ENCODE measurements at regions not wholly inside any gene's neighbourhood (a gene's known extent, or its start where the extent isn't known, plus 50 kb on each side); places are given as distances from the start of the nearest gene placed in this dataset.

GRCh38 chr6:100152201-100152600, 158.2 kb upstream of the MCHR2 start:
- H3K4me3 ChIP-seq: no peak overlapping the region
- no peak overlapping the region for H3K27ac ChIP-seq (ENCODE audit: control insufficient read depth, insufficient read depth)
- ChIA-PET POLR2A (no interaction called here), SMC1A (ENCODE audit: uncharacterized antibody, unreplicated experiment) (interaction anchor here (0.6 to 1.1 kb wide), 3 partner anchors 12 to 204 kb away, joined by 3 read pairs; no protein-coding TSS in a partner anchor), CTCF (no interaction called here), RAD21 (ENCODE audit: unreplicated experiment) (interaction anchor here (2.5 kb wide), 1 partner anchor 30 kb away, joined by 6 read pairs; no protein-coding TSS in a partner anchor)
- in situ Hi-C loops (cut with MboI) (no loop called here), intact Hi-C loops (cut with micrococcal nuclease; ENCODE audit: unreplicated experiment) (no loop called here)
- no peaks in the 10 kb centered on the region for H3K4me1 ChIP-seq (ENCODE audit: control insufficient read depth, insufficient read depth, low read length)
- H3K9ac ChIP-seq (ENCODE audit: control insufficient read depth, insufficient read depth, low read length): no peak overlapping the region
- FAIRE-seq (no peak), ATAC-seq (no peak), DNase-seq (ENCODE audit: low read depth, low spot score) (no peak)
- H3K4me2 ChIP-seq (ENCODE audit: control insufficient read depth, insufficient read depth): no peak overlapping the region
- H3K36me3 ChIP-seq (ENCODE audit: control insufficient read depth in 2 of 2, insufficient read depth in 2 of 2, low read length in 1 of 2): no peaks in the 10 kb centered on the region
- TF ChIP-seq EP300 (IDR thresholded peaks at IDR 0.05; ENCODE audit: borderline replicate concordance in 1 of 2, control insufficient read depth in 1 of 2, low read depth in 2 of 2, low read length in 2 of 2): no peak
- no peak for TF ChIP-seq USF1 (IDR thresholded peaks at IDR 0.05; ENCODE audit: borderline replicate concordance, extremely low read length, insufficient read depth, low read depth, low read length)
- no peak for TF ChIP-seq YY1 (IDR thresholded peaks at IDR 0.05; ENCODE audit: low read depth, low read length)
- no peak for TF ChIP-seq RFX5 (IDR thresholded peaks at IDR 0.05; ENCODE audit: low read depth, low read length)
- no peak for TF ChIP-seq ZBTB4 (CRISPR knock-in tag; IDR thresholded peaks at IDR 0.05)
- no peak for TF ChIP-seq RB1 (IDR thresholded peaks at IDR 0.05; ENCODE audit: borderline replicate concordance)
- no peak for TF ChIP-seq E4F1 (IDR thresholded peaks at IDR 0.05; ENCODE audit: borderline replicate concordance, partially characterized antibody)
- no peak for TF ChIP-seq ZNF24 (IDR thresholded peaks at IDR 0.05)
- no peak for TF ChIP-seq NFIC (IDR thresholded peaks at IDR 0.05; ENCODE audit: low read depth, low read length)
- TF ChIP-seq TBL1XR1 (IDR thresholded peaks at IDR 0.05; ENCODE audit: low read depth, low read length): no peak
- no peak for TF ChIP-seq POLR2A (IDR thresholded peaks at IDR 0.05; ENCODE audit: low read depth, low read length)
- no peak for TF ChIP-seq ATF7 (IDR thresholded peaks at IDR 0.05; ENCODE audit: low read depth)
- no peak for TF ChIP-seq STAT3 (IDR thresholded peaks at IDR 0.05; ENCODE audit: low read depth, low read length)
- TF ChIP-seq ZNF687 (IDR thresholded peaks at IDR 0.05): no peak
- no peak for TF ChIP-seq PML (IDR thresholded peaks at IDR 0.05; ENCODE audit: low read length)
- TF ChIP-seq RBBP5 (conservative IDR thresholded peaks at IDR 0.05): no peak
- no peaks in the 10 kb centered on the region for H3K9me3 ChIP-seq (replicated peaks; ENCODE audit: control insufficient read depth, insufficient read depth, low read length)
- no peak overlapping the region for H2AFZ ChIP-seq (ENCODE audit: control insufficient read depth, low read depth, low read length)
- no peaks in the 10 kb centered on the region for H3K27me3 ChIP-seq (replicated peaks in 1 of 2; ENCODE audit: control insufficient read depth in 2 of 2, insufficient read depth in 2 of 2, low read length in 1 of 2)
- no peaks in the 10 kb centered on the region for H4K20me1 ChIP-seq (ENCODE audit: control insufficient read depth, insufficient read depth)
- no TSS peak for BruUV-seq (replicated peaks)
- H3K79me2 ChIP-seq (ENCODE audit: control insufficient read depth, insufficient read depth, low read length): no peaks in the 10 kb centered on the region
- WGBS (ENCODE audit: insufficient coverage, insufficient replicate concordance, low lambda C conversion rate, missing lambda C conversion rate): 0% methylated on average over 1 of the region's 1 CpG

Data from GM12878 (cell line).